ENCODE measurements at regions not wholly inside any gene's neighbourhood (a gene's known extent, or its start where the extent isn't known, plus 50 kb on each side); places are given as distances from the start of the nearest gene placed in this dataset.

DNA sequence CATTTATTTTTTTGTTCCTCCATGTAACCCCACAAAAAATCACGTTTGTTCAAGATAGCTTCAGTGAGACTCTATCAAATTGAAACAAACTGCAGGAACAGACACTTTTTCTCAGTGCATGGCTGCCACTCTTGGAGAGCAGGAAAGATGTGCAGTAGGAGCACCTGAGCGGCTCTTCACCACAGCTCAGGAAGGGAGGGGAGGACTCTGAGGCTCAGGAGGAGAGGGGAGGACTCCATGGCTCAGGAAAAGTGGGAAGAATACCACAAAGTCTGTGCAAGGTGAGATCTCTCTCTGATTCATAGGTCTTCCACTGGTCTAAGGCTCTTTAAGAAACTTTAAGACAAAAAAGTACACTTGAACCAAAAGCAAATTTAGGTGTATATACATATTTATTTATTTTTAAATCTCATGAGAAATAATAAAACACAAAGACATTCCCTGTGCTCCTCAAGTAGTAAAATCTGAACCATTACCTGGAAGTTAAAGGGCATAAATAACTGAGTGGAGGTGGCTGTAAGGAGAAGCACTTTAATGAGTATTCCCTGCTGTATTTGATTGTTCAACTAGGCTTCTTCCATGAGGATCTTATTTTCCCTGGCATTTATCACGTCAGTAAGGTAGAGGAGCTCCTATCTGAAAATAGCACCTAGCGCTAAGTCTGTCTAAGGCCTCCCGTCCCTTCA lies 69.2 kb upstream of the CCN6 start:
- DNase-seq (ENCODE audit: low read depth in 2 of 3, low spot score in 2 of 3): no peak

DNA sequence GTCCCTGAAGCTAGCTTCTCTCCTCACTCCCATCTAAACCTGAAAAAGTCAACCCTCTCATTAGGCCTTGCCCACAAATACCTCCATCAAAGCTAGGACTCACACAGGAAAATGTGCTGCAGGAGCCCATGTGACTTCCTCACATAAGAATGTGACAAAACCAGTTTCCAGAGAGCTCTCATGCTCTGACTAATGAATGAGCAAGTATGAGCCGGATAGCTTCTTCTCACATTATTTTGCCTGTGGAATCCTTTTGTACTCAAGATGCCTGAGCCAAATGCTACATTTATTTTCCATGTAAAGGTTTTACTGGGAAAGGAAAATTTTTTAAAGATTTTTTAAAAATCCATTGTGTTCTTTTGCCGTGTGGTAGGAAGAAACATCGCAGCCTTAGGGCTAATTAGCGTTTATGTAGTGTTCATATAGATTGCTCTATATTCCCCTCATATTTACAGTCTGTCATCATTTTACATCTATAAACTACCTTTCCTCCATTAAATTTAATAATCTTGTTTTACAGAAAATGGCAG lies 68.6 kb upstream of the CCN6 start:
- no peak for DNase-seq (ENCODE audit: low read depth in 2 of 3, low spot score in 2 of 3)

DNA sequence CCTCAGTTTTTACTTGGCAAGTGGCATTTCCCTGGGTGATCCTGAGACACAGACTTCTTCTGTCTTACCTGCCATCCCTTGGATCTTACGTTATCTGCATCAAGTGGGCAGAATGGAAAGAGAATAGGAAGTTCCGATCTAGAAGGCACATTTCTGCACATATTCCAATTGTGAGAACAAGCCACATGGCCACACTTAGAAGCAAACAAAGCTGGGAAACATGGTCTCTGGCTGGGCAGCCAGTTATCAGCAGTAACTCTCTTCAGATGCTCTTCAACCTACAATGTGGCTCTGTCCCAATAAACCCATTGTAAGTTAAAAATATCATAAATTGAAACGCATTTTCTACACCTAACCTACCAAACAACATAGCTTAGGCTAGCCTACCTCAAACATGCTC lies 67.3 kb upstream of the CCN6 start:
- DNase-seq (ENCODE audit: low read depth in 2 of 3, low spot score in 2 of 3): no peak

DNA sequence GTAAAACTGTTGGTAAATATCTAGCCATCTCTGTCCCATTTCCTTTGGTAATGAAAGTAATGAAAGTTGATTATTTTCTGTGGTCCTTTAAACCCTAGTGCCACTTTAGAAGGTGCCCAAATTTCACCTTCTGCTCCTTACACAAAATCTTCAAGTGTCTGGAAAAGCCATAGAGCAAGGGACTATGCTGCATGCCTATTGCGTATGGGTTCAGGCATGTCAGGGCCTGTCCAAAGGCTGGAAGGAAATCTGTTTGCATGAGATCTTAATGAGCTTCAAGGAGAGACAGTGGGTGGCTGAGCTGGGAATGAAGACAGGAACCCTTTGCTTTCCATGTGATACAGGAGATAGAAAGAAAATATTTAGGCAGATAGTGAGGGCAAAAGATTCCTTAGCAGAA lies 66.6 kb upstream of the CCN6 start:
- no peak for DNase-seq (ENCODE audit: low read depth in 2 of 3, low spot score in 2 of 3)

DNA sequence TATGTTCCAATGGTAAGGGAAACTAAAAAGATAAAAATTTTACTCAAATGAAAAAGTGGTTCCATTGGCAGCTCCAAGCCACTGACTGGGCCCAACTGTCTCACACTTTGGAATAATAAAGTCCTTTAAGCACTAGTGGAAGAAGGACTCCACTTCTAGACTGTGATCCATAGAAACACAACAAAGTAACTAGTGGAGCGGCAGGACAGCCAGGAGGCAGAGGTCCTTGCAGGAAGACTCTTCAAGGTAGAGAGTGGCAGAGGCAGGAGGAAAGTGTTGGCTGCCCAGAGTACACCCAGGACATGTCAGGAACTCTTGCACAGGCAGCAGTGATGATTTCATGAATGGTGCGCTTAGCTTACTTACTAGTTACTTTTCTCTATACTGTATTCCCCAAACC lies 65.0 kb upstream of the CCN6 start:
- DNase-seq (ENCODE audit: low read depth in 2 of 3, low spot score in 2 of 3): no peak

DNA sequence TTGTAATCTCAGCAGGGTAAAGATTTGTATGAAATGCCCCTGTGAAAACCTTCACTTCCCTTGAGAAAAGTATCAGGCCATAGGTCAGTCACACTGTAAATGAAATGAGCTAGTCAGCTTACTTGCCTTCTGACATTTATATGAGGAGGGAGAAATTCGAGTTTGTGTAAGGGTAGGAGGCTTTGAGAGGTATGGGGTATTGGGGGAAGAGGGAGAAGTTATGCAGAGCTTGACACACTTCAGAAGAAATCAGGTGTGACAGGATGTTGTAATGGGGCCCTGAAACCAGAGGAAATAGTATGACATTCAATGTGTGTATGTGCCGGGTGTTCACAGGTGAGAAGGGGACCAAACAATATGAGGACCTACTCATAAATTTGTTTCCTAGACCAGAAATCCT lies 64.2 kb upstream of the CCN6 start:
- DNase-seq (ENCODE audit: low read depth in 2 of 3, low spot score in 2 of 3): no peak

DNA sequence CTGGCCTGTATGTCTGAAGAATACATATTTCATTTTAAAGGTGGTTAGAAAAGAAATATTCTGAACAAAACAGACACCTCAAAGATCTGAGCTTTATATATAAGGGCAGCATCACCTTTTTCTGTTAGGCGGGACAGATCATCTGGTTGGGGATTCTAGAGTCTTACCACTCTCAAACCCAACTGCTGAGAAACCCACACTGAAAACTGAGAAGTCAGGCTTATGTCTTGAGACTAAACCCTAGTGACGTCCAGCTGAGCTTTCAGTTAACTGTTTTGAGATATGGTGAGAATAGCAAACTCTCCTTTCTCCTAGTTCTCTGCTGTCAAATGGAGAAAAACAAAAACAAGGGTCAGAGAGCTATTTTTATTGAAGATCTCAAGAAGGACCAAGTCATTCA lies 63.7 kb upstream of the CCN6 start:
- DNase-seq (ENCODE audit: low read depth in 2 of 3, low spot score in 2 of 3): no peak

DNA sequence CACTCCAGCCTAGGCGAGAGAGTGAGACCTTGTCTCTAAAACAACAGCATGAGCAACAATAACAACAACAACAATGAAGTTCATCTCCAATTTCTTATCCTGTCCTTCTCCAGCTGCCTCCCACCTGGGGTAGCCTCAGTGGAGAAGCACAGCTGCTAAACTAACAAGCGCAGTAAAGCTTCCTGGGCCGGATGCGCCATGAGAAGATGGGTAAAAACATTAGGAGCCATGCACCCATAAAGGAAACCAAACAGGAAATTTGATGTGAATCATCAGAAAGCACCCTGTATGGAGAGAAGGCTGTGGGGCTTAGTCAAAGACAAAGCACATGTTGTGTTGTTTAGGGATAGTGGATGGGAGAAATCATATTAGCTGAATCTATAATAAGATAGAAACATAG lies 61.1 kb upstream of the CCN6 start:
- DNase-seq (ENCODE audit: low read depth in 2 of 3, low spot score in 2 of 3): peak in 2 of 3 donors; percentile 25 to 28

DNA sequence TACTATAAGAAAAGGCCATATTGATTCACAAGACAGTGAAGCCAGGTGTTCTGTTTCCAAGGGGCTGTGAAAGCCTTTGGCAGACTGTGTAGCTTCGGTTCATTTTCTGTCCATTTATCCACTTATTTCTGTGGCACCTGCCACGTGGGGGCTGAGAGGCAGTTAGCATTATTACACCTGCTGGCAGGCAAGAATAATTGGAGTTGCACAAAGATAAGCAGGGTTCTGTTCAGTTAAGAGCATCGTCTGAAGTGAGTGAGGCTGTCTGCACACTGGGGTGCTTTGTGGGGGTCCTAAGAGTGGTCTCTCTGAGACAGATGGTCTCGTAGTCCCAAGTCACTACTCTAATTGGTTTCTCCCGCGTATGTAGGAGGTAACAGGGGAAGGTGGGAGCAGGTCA lies 60.6 kb upstream of the CCN6 start:
- no peak for DNase-seq (ENCODE audit: low read depth in 2 of 3, low spot score in 2 of 3)

DNA sequence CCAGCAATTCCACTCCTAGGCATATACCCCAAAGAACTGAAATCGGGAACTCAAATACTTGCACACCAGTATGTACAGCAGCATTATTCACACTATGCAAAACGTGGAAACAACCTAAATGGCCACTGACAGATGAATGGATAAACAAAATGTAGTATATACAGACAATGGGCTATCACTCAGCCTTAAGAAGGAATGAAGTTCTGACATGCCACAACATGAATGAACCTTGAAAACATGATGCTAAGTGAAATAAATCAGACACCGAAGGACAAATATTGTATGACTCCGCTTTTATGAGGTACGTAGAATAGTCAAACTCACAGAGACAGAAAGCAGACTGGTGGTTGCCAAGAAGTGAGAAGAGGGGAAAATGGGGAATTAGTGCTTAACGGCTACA lies 59.1 kb upstream of the CCN6 start:
- no peak for DNase-seq (ENCODE audit: low read depth in 2 of 3, low spot score in 2 of 3)

DNA sequence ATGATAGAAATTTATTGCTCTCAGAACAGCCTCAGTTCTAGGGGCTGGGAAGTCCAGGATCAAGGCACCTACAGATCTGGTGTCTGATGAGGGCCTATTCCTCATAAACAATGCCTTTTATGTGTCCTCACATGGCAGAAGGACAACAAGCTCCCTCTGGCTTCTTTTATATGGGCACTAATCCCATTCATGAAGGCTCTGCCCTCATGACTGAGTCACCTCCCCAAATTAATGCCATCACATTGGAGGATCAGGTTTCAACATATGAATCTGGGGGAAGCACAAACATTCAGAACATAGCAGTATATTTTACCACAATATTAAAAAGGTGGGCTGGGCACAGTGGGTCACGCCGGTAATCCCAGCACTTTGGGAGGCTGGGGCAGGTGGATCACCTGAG lies 58.5 kb upstream of the CCN6 start:
- DNase-seq (ENCODE audit: low read depth in 2 of 3, low spot score in 2 of 3): no peak

DNA sequence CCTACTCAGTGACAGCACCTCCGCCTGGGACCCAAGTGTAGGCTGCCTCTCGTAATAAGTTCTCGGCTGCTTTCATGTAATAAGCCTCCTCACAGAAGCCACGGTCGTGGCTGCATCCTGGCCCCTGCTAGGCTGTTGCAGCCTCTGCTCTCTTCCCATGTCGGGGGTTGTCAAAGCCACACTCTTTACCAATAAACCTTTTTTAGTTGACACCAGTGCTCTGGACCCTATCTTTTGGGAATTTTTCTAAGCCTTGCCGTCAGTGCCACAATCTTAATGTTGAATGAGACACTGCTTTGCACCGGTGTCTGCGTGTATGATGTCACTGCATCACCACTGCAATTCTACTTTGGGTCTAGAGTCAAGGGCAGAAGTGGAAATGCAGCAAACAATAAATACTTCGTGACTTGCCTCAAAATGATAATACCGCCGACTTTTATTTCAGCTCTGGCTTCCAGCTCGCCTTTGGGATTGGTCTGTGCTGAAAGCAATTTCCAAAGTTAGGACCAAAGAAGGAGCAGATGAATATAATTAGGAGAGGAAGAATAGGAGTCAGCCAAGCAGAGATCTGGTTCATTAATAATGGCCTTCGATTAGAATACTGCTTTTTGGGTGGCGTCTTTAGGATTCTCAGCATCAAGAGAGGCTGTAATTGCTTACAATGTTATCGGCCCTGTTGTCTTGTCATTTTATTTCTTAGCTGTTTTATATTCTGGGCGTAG lies 57.6 kb upstream of the CCN6 start:
- DNase-seq (ENCODE audit: low read depth in 2 of 3, low spot score in 2 of 3): no peak

DNA sequence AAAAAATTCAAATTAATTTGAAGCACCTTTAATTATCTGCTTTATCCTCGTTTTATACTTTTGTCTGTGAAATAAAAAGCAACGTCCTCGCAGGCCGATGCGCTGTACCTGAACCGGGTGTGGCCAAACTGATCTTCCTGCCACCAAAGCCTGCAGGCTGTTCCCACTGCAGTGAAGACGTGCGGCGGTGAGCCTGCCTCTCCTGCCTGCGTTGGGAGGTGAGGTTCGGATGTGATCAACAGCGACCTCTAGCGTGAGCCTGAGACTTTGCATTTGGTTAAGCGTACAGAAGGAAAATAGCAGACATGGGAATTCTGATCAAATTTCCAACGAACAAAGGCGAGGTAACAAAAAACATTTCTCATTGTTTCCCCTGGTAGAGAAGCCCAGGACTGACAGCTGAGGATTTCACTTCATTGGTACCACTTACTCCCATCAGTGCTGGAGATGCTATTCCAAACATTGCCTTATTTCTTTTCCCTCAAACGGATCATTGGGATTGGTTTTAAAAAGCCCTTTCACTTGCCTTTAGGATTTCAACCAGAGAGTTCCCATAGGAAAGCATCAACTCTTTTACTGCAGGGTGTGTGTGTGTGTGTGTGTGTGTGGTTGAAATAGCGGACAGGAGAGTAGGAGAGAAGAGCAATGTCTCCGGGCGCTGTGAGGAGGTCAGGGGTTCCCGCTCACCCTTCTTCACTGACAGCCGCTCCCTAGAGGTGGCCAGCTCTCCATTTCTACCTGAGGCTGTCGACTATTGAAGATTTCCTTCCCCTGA lies 56.6 kb upstream of the CCN6 start:
- peak; percentile 69 to 78 (median 72) for DNase-seq (ENCODE audit: low read depth in 2 of 3, low spot score in 2 of 3)

DNA sequence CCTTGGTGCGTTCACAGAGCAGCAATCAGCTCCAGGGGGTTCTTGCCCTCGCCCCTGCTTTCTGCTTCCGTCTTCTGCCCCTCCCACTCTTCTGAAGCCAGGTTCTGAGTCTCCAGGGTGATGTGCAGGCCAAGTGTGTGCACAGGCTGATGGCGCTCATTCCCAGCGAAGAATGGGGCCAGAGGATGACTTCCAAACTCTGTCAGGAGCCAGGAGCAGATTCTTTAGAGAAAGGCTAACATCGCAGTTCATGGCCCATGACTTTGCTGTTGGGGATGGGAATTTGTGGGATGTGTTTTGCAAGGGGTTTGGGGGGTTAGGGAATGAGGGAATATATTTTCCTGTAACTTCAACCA lies 56.1 kb upstream of the CCN6 start:
- no peak for DNase-seq (ENCODE audit: low read depth in 2 of 3, low spot score in 2 of 3)

DNA sequence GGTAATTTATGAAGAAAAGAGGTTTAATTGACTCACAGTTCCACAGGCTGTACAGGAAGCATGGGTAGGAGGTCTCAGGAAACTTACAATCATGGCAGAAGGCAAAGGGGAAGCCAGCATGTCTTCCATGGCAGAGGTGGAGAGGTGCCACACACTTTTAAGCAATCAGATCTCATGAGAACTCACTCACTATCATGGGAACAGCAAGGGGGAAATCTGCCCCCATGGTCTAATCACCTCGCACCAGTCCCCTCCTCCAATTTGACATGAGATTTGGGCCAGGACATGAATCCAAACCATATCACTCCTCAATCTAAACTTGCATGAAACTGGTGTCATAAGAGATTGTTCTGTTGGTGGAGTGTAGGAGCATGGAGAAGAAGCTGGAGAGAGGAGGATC lies 51.6 kb upstream of the CCN6 start:
- no peak for DNase-seq (ENCODE audit: low read depth in 2 of 3, low spot score in 2 of 3)

Measured in hematopoietic multipotent progenitor cell (in vitro differentiated cells).